Stimulated activated CD4-positive, alpha-beta T cell treated with anti-CD3 and anti-CD28 coated beads, Interleukin-2, amount 100 ng/mL, for 48 hours (primary cell): ENCODE measurements at regions not wholly inside any gene's neighbourhood (a gene's known extent, or its start where the extent isn't known, plus 50 kb on each side); places are given as distances from the start of the nearest gene placed in this dataset.

Experiments used
- DNase-seq, 2 donors: peaks; one replicate each; pipeline ENCODE4 v3.0.0-alpha.2; 2020

GRCh38 chr6:103236923-103237322 lies 1622.8 kb downstream of the HACE1 start:
- DNase-seq: no peak

- DNase-seq: no peak
These were observed 1628.5 kb downstream of the HACE1 start for GRCh38 chr6:103231181-103231580.

GRCh38 chr6:103215847-103216246 lies 1643.9 kb downstream of the HACE1 start:
- no peak for DNase-seq

- no peak for DNase-seq
These were observed 1649.0 kb downstream of the HACE1 start for GRCh38 chr6:103210686-103211085.

GRCh38 chr6:103198386-103198785 lies 1661.3 kb downstream of the HACE1 start:
- no peak for DNase-seq

- DNase-seq: no peak
These were observed 1666.3 kb downstream of the HACE1 start for GRCh38 chr6:103193413-103193812.

- no peak for DNase-seq
These were observed 1668.2 kb downstream of the HACE1 start for GRCh38 chr6:103191391-103192093.

- DNase-seq: no peak
These were observed 1674.9 kb downstream of the HACE1 start for GRCh38 chr6:103184776-103185175.

GRCh38 chr6:103183831-103184411 lies 1675.8 kb downstream of the HACE1 start:
- no peak for DNase-seq

GRCh38 chr6:103178193-103178592 lies 1681.5 kb downstream of the HACE1 start:
- no peak for DNase-seq

- no peak for DNase-seq
These were observed 1681.9 kb downstream of the HACE1 start for GRCh38 chr6:103177791-103178190.

- DNase-seq: no peak
These were observed 1684.7 kb downstream of the HACE1 start for GRCh38 chr6:103175056-103175455.

- DNase-seq: no peak
These were observed 1692.2 kb downstream of the HACE1 start for GRCh38 chr6:103167345-103168071.

- DNase-seq: no peak
These were observed 1704.7 kb downstream of the HACE1 start for GRCh38 chr6:103154779-103155572.

GRCh38 chr6:103153016-103153415 lies 1706.7 kb downstream of the HACE1 start:
- no peak for DNase-seq

GRCh38 chr6:103142902-103143301 lies 1716.8 kb downstream of the HACE1 start:
- DNase-seq: no peak

GRCh38 chr6:103140308-103141027 lies 1719.3 kb downstream of the HACE1 start:
- no peak for DNase-seq

GRCh38 chr6:103139377-103139776 lies 1720.3 kb downstream of the HACE1 start:
- DNase-seq: no peak

GRCh38 chr6:103124471-103124870 lies 1731.0 kb downstream of the GRIK2 start:
- DNase-seq: no peak

GRCh38 chr6:103122766-103123601 lies 1729.5 kb downstream of the GRIK2 start:
- DNase-seq: peak in 1 of 2 donors; percentile 2

- no peak for DNase-seq
These were observed 1725.5 kb downstream of the GRIK2 start for GRCh38 chr6:103119056-103119455.

GRCh38 chr6:103114582-103114981 lies 1721.1 kb downstream of the GRIK2 start:
- DNase-seq: no peak
